Bronchial epithelial cell (primary cell): ENCODE measurements at regions not wholly inside any gene's neighbourhood (a gene's known extent, or its start where the extent isn't known, plus 50 kb on each side); places are given as distances from the start of the nearest gene placed in this dataset.
"Not testable (repeated sequence)": the region's sequence is repeated elsewhere in the genome, so short reads cannot be mapped to it uniquely, and the experiment has no call there.

Experiments
- DNase-seq: peaks from one replicate; pipeline ENCODE4 v3.0.0-alpha.2; 2010; ENCODE audit warnings: low read depth
- FAIRE-seq: peaks from 2 replicates; lab custom pipeline; 2011; peaks lifted over from hg19 to GRCh38; lab: Jason Lieb, UNC
- H3K27me3 ChIP-seq: 2 replicates; pipeline ENCODE4 v1.5.1; 2011; ENCODE audit warnings: low read length; ENCODE audit not compliant: control insufficient read depth, insufficient read depth
- H3K36me3 ChIP-seq: 2 replicates; pipeline ENCODE4 v1.5.1; 2011; ENCODE audit warnings: low read length; ENCODE audit not compliant: control insufficient read depth, insufficient read depth
- H3K4me3 ChIP-seq: 2 replicates; pipeline ENCODE4 v1.5.1; 2011; ENCODE audit warnings: mild to moderate bottlenecking, low read depth, low read length, control low read depth
- CTCF ChIP-seq: IDR thresholded peaks from 2 replicates; pipeline ENCODE4 v1.5.1; 2011; ENCODE audit warnings: mild to moderate bottlenecking, moderate library complexity, low read length, control low read depth, inconsistent platforms; ENCODE audit not compliant: insufficient read depth, severe bottlenecking

DNA sequence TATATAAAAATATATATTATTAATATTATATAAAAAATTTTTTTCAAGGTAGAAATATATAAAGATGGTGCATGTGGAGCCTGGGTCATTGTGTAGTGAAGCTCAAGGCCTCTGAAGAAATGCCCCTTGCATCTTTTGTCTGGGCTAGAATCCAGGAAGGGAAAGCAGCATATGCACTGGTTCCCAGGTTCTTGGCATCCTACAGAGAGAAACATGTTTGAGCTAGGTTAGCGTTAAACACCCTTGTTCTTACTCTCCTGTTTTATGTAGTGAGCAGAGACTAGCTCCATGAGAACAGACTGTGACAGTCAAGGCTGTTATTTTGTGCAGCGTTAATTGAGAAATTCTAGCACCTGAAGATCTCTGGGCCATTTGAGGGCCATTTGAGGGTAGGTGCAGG, 116.1 kb downstream of the POM121L12 start:
- no peak for TF ChIP-seq CTCF
- Histone ChIP-seq H3K36me3 (no peaks in the 10 kb centered on the region), H3K4me3 (no peak overlapping the region), H3K27me3 (no peaks in the 10 kb centered on the region)
- FAIRE-seq (no peak), DNase-seq (no peak)

GRCh38 chr7:53187184-53187583, 151.8 kb downstream of the POM121L12 start:
- not testable (repeated sequence) for H3K36me3 ChIP-seq, H3K4me3 ChIP-seq, DNase-seq, FAIRE-seq, H3K27me3 ChIP-seq

GRCh38 chr7:53191191-53191695, 155.8 kb downstream of the POM121L12 start:
- no peak for TF ChIP-seq CTCF
- Histone ChIP-seq H3K36me3 (no peaks in the 10 kb centered on the region), H3K27me3 (no peaks in the 10 kb centered on the region), H3K4me3 (no peak overlapping the region)
- FAIRE-seq (no peak), DNase-seq (no peak)

DNA sequence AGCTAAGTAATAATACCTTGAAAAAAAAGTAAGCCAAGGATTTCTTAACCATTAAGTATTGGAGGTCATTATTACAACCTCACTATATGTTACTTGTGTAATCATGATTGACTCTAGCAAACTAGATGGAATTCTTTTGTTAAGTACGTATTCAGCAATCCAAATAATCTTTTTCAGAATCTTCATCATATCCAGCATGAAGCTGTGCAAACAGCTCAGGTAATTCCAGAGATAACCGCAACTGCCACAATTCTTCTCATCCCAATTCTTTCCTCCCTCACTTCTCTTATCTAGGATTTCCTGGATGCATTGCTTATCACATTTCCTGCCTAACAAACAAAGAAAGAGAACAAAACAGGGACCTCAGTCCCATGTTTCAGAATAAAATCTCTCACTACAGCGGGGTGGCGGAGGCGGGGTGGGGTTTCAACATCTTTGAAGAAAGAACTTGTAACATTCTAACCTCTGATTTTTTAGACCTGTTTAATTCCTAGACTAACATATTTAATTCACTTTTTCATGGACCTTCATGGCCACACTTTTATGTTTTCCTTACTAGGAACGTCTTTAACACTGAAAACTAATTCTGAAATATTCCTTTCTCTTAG, 156.5 kb downstream of the POM121L12 start:
- FAIRE-seq: no peak
- no peak for TF ChIP-seq CTCF
- H3K27me3 ChIP-seq: no peaks in the 10 kb centered on the region
- DNase-seq: no peak
- no peak overlapping the region for H3K4me3 ChIP-seq
- no peaks in the 10 kb centered on the region for H3K36me3 ChIP-seq

DNA sequence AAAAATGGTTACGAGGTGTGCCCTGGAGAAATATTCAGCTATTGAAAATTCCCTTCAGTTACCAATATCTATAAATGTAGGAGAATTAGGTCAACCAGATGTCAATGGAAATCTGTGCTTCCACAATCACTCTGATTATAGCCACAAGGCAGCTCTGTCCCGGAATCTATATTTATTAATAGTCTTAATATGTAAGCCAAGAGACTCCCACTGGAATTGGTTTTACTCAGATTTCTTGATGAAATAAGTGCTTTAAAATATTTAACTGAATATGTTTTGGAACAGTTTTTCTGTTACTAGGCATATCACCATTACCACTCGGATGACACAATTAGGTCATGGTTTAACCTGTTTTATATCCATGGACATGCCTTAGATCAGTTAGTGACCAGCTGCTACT, 169.6 kb downstream of the POM121L12 start:
- FAIRE-seq: no peak
- Histone ChIP-seq H3K4me3 (no peak overlapping the region), H3K27me3 (no peaks in the 10 kb centered on the region), H3K36me3 (no peaks in the 10 kb centered on the region)
- no peak for DNase-seq
- TF ChIP-seq CTCF: no peak

DNA sequence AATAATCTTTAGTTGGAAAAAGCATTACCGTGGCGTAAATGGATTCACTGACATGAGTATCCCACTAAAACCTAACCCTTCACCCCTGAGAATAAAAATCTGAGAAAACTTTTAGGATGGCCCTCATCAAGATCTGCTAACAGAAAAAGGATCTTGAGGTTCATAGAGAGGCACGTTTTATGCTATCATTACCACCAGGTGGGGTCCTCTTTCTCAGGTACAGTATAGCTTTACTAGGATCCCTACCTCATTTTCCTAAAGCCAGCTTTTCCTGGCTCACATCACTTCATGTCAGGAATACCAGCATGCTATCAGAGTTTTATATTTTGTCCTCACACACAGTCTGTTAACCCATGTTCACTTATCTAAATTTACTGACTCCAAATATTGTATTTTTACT, 173.7 kb downstream of the POM121L12 start:
- FAIRE-seq (no peak), DNase-seq (no peak)
- Histone ChIP-seq H3K4me3 (no peak overlapping the region), H3K36me3 (no peaks in the 10 kb centered on the region), H3K27me3 (no peaks in the 10 kb centered on the region)
- no peak for TF ChIP-seq CTCF
